ENCODE measurements at regions not wholly inside any gene's neighbourhood (a gene's known extent, or its start where the extent isn't known, plus 50 kb on each side); places are given as distances from the start of the nearest gene placed in this dataset.

- Histone ChIP-seq H3K9me2 (replicated peaks; ENCODE audit: insufficient read depth, low read length) (no peaks in the 10 kb centered on the region), H3K4me3 (ENCODE audit: insufficient read depth, low read length, poor library complexity, severe bottlenecking) (no peak overlapping the region), H3K27ac (ENCODE audit: low read depth, low read length) (no peak overlapping the region), H3K27me3 (ENCODE audit: low read length) (no peaks in the 10 kb centered on the region), H3K79me2 (ENCODE audit: insufficient read depth, low read length) (no peaks in the 10 kb centered on the region), H3K9me3 (ENCODE audit: insufficient read depth, low read length) (no peaks in the 10 kb centered on the region), H3K4me2 (ENCODE audit: low read depth, low read length, poor library complexity, severe bottlenecking) (no peak overlapping the region), H3F3A (ENCODE audit: insufficient read depth) (no peaks in the 10 kb centered on the region), H4K20me1 (ENCODE audit: low read depth, low read length) (no peaks in the 10 kb centered on the region), H3K9ac (ENCODE audit: low read length) (no peak overlapping the region), H2AFZ (ENCODE audit: low read depth, low read length, severe bottlenecking) (no peak overlapping the region), H3K36me3 (ENCODE audit: low read length) (no peaks in the 10 kb centered on the region)
- TF ChIP-seq EZH2phosphoT487 (conservative IDR thresholded peaks at IDR 0.05; ENCODE audit: low read length): no peak
- TF ChIP-seq, protein P1, sequence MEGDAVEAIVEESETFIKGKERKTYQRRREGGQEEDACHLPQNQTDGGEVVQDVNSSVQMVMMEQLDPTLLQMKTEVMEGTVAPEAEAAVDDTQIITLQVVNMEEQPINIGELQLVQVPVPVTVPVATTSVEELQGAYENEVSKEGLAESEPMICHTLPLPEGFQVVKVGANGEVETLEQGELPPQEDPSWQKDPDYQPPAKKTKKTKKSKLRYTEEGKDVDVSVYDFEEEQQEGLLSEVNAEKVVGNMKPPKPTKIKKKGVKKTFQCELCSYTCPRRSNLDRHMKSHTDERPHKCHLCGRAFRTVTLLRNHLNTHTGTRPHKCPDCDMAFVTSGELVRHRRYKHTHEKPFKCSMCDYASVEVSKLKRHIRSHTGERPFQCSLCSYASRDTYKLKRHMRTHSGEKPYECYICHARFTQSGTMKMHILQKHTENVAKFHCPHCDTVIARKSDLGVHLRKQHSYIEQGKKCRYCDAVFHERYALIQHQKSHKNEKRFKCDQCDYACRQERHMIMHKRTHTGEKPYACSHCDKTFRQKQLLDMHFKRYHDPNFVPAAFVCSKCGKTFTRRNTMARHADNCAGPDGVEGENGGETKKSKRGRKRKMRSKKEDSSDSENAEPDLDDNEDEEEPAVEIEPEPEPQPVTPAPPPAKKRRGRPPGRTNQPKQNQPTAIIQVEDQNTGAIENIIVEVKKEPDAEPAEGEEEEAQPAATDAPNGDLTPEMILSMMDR (IDR thresholded peaks at IDR 0.05; ENCODE audit: insufficient read depth, low read length, poor library complexity, severe bottlenecking): no peak
Measured at GRCh38 chr5:167767795-167768194, 523.6 kb upstream of the WWC1 start.

DNA sequence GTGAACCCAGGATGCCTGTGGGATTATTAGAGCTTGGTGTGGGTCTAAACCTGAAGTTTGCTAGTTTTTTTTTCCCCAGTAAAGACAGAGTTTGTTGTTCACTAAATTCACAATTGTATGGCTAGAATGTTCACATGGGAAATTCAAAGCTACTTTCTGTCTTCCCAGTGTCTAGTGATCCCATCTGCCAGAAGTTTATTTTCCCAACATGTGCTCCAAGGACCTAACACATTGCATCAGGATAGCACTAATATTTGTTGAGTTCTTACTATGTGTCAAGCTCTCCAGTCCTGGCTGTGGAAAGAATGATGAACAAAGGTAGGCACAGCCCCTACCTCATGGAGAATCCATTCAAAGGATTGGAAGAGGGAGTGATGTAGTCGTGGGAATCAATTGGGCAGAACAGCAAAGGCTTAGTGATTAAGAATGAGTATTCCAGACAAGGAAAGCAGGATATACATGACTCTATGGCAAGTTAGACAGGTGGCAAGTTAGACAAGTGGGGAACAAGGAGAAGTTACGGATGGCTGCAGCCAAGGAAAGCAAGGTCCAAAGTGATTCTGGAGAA, 521.5 kb upstream of the WWC1 start:
- Histone ChIP-seq H3K27me3 (ENCODE audit: low read length) (no peaks in the 10 kb centered on the region), H3F3A (ENCODE audit: insufficient read depth) (no peaks in the 10 kb centered on the region), H3K9me2 (replicated peaks; ENCODE audit: insufficient read depth, low read length) (no peaks in the 10 kb centered on the region), H3K9me3 (ENCODE audit: insufficient read depth, low read length) (no peaks in the 10 kb centered on the region), H3K79me2 (ENCODE audit: insufficient read depth, low read length) (no peaks in the 10 kb centered on the region), H3K4me2 (ENCODE audit: low read depth, low read length, poor library complexity, severe bottlenecking) (no peak overlapping the region), H3K36me3 (ENCODE audit: low read length) (no peaks in the 10 kb centered on the region), H2AFZ (ENCODE audit: low read depth, low read length, severe bottlenecking) (no peak overlapping the region), H3K9ac (ENCODE audit: low read length) (no peak overlapping the region), H3K27ac (ENCODE audit: low read depth, low read length) (no peak overlapping the region), H4K20me1 (ENCODE audit: low read depth, low read length) (no peaks in the 10 kb centered on the region), H3K4me3 (ENCODE audit: insufficient read depth, low read length, poor library complexity, severe bottlenecking) (no peak overlapping the region)
- no peak for TF ChIP-seq EZH2phosphoT487 (conservative IDR thresholded peaks at IDR 0.05; ENCODE audit: low read length)
- TF ChIP-seq, protein P1 (IDR thresholded peaks at IDR 0.05; ENCODE audit: insufficient read depth, low read length, poor library complexity, severe bottlenecking): no peak

GRCh38 chr5:167770461-167770860, 521.0 kb upstream of the WWC1 start:
- no peak for TF ChIP-seq EZH2phosphoT487 (conservative IDR thresholded peaks at IDR 0.05; ENCODE audit: low read length)
- TF ChIP-seq, protein P1 (IDR thresholded peaks at IDR 0.05; ENCODE audit: insufficient read depth, low read length, poor library complexity, severe bottlenecking): no peak
- no peak overlapping the region for H3K27ac ChIP-seq (ENCODE audit: low read depth, low read length)
- no peaks in the 10 kb centered on the region for H4K20me1 ChIP-seq (ENCODE audit: low read depth, low read length)
- H3K27me3 ChIP-seq (ENCODE audit: low read length): no peaks in the 10 kb centered on the region
- no peaks in the 10 kb centered on the region for H3K9me2 ChIP-seq (replicated peaks; ENCODE audit: insufficient read depth, low read length)
- no peaks in the 10 kb centered on the region for H3K79me2 ChIP-seq (ENCODE audit: insufficient read depth, low read length)
- H3K4me3 ChIP-seq (ENCODE audit: insufficient read depth, low read length, poor library complexity, severe bottlenecking): no peak overlapping the region
- H3K9me3 ChIP-seq (ENCODE audit: insufficient read depth, low read length): no peaks in the 10 kb centered on the region
- no peak overlapping the region for H2AFZ ChIP-seq (ENCODE audit: low read depth, low read length, severe bottlenecking)
- H3K9ac ChIP-seq (ENCODE audit: low read length): no peak overlapping the region
- H3F3A ChIP-seq (ENCODE audit: insufficient read depth): no peaks in the 10 kb centered on the region
- H3K36me3 ChIP-seq (ENCODE audit: low read length): no peaks in the 10 kb centered on the region
- no peak overlapping the region for H3K4me2 ChIP-seq (ENCODE audit: low read depth, low read length, poor library complexity, severe bottlenecking)

Data from SU-DHL-6 (cell line).